ENCODE measurements at regions not wholly inside any gene's neighbourhood (a gene's known extent, or its start where the extent isn't known, plus 50 kb on each side); places are given as distances from the start of the nearest gene placed in this dataset.
"Not testable (repeated sequence)": the region's sequence is repeated elsewhere in the genome, so short reads cannot be mapped to it uniquely, and the experiment has no call there.

GRCh38 chr3:184479426-184480126 is 82.0 kb upstream of the EPHB3 start:
- no peak for DNase-seq

- DNase-seq, result no peak
Measured at GRCh38 chr3:184480831-184481230, 80.8 kb upstream of the EPHB3 start.

DNA sequence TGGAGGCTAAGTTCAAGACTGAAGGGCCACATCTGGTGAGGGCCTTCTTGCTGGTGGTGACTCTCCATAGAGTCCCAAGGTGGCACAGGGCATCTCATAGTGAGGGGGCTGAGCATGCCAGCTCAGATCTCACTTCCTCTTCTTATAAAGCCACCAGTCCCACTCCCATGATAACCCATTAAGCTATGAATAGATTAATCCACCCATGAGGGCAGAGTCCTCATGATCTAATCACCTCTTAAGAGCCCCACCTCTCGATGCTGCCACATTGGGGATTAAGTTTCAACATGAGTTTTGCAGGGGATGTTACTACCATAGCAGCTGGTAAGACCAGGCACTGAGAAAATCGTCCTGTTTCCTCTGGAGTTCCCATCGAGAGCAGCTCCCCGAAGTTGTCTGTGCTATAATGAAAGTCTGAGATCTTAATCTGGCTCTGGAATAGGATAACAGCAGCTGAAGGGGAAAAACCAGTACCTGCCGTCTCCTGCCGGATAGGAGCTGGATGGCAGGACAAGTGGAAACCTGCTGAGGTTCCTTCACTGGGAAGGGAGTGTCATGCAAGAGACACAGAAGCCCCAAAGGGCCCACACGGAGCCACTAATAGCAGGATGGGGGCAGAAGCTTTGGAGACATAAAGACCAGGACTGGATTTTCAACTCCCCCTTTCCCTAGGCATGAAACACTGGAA is 79.5 kb upstream of the EPHB3 start:
- DNase-seq, result no peak

DNA sequence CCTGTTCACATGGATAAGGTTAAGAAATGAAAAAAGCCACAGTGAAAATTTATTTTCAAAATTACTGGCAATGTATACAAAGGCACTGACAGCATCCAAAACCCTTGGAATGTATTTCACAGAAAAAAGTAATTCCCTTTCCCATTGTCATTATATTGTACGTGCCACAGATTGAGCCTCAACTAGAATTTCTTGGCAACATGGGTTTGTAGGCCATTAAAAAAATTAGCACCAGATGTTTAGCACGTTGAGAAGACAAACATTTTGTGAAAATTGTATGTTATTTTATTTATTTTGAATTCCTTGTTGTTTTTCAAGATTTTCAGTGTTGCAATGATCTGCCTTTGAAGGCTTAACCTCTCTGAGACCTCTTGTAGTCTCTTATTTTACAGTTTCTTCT is 76.3 kb upstream of the EPHB3 start:
- no peak for DNase-seq

GRCh38 chr3:184485906-184486305 is 75.7 kb upstream of the EPHB3 start:
- no peak for DNase-seq

DNA sequence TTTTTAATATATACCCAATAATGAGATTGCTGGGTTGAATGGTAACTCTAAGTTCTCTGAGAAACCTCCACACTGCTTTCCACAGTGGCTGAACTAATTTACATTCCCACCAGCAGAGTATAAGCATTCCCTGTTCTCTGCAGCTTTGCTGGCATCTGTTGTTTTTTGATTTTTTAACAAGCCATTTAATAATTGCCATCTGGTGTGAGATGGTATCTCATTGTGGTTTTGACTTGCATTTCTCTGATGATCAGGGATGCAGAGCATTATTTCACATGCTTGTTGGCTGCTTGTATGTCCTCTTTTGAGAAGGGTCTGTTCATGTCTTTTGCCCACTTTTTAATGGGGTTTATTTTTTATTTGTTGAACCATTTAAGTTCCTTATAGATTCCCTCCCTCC is 75.0 kb upstream of the EPHB3 start:
- DNase-seq, result no peak

DNA sequence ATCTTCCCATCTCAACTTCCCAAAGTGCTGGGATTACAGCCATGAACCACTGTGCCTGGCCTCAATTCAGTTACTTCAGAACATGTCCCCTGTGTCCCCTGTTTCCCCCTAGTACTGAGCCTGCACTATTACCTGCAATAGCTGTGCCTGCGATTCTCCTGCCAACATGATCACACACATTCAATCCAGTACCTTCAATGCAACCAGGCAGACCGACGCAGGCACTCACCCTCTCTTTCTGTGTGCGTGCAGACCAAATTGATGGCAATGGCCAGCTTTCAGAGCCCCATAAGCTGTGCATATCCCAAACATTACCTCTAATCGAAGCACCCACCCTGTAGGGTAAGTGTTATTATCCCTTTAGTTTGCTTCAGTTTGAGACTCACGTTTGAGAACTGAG is 73.0 kb upstream of the EPHB3 start:
- no peak for DNase-seq

DNA sequence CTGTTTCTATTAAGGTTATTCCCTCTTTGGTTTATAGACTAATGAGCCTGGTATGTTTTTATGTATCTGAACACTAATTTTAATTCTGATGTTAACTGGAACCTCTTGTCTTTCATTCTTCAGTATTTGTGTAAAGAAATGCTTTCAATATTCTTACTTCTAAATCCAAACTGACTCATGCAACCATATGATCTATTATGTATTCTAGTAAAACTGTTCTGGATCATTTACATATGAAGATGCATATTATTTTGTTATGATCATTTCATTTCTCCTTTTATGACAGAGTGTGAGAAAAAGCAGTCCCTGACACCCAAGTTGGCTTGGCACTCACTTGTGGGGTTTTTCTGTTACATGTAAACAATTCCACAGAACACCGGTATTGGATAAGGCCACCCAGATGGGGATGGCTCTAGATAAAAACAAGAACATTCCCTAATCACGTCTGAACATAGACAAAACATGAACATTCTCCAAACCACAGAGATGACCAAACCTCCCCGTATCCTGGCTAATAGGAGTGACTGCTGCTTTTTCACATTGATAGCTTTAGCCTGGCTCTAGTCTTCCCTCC is 72.2 kb upstream of the EPHB3 start:
- DNase-seq, result no peak

DNA sequence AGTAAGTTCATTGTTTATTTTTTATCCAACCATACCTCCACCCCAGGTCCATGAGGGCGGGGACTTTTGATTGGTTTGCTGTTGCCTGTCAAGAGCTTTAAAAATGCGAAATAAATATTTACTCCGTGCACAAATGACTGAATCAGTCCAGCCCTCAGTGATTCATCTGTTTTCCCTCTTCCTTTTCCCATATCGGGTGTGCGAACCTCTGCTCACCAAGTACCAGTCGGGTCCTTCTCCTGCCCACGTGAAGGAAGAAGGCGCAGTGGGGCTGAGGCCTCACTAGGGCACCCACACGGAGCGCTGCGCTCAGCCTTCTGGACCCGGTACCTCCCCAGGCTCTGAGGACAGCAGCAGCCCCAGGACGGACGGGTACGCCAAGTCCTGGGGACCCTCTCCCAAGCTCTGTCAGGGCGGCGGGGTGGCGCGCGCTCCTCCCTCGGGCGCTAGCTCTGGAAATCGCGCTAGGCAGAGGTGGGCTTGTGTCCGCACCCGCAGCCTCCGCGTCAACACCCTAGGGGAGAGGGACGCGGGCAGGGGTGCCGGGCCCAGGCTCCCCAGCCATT is 70.5 kb upstream of the EPHB3 start:
- no peak for DNase-seq

DNA sequence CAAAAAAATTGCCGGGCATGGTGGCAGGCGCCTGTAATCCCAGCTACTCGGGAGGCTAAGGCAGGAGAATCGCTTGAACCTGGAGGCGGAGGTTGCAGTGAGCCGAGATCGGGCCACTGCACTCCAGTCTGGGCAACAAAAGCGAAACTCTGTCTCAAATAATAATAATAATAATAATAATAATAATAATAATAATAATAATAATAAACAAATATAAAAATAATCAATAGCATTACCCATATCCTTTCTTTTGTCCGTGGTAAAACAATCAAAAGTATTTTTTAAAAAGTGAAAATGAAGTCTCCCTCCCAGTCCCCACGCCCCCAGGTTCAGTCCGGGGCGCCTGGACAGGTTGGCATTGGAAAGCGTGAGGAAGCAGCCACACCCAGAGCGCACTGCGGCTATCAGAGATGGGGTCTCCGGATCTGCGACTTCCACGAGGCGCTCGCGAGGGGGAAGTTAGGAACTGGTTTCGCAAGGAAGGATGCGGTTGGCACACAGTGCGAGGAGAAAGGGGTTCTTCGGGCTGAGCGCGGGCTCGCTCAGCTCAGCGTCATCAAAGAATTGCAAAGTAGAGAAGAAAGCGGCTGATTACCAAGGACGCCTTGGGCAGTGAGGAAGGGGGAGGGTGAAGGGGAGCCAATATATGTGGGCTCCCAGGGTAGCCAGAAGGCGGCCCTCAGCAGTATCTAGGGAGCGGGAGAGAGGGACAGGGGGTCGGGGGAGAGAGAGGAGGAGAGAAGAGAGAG is 69.5 kb upstream of the EPHB3 start:
- no peak for DNase-seq

GRCh38 chr3:184496933-184497332 is 64.7 kb upstream of the EPHB3 start:
- no peak for DNase-seq

- no peak for DNase-seq
Measured at GRCh38 chr3:184497804-184498203, 63.8 kb upstream of the EPHB3 start.

DNA sequence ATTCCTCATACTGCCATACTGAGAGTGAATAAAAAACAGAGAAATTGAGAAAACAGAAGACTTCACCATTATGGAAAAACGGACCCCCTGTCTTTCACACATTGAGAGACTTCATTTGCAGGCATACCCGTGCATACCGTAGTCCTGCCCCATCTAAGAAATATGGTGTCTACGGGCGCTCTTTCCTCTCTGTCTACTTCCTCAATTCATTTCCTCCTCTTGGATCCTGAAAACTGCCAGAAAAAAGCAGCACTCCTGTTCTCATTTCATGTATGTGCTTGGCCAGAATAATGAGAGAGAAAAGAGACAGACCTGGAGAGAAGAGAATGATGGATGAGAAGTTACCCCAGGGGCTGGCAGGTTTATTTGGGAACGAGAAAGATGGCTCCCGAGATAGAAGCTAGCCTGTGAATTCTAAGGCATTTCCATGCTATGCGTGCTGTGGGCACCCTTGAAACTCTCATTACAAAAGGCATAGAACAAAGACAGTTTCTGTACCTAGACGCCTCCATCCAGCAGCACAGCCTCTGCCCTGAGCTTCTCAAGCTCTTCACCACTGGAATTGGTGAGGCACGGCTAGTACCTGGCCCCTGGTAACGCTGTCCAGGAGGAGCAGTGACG is 62.5 kb upstream of the EPHB3 start:
- DNase-seq, result no peak

DNA sequence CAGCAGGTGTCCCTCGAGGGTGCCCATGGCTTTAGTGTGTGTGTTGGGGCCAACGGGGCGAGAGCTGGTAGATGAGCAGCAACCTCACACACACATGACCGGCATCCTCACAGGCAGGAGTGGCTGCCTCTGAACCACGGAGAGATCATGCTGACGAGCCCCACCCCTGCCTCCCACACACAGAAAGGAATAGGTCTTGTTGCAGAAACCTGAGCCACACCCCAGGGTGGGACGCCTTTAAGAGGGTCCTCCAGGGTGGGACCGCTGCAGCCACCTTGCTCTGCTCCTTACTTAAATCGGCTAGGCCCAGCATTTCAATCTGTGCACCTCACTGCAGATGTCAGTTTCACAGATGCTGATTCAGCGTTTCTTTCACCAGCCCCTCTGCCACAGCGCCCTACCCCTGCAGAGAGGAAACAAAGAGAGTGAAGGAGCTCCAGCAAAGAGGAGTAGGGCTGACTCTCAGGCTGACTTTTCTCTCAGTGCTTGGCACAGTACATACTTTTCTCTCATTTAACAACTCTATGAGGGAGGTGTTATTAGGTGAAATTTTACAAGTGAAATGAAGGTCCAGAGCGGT is 61.2 kb upstream of the EPHB3 start:
- DNase-seq, result no peak

DNA sequence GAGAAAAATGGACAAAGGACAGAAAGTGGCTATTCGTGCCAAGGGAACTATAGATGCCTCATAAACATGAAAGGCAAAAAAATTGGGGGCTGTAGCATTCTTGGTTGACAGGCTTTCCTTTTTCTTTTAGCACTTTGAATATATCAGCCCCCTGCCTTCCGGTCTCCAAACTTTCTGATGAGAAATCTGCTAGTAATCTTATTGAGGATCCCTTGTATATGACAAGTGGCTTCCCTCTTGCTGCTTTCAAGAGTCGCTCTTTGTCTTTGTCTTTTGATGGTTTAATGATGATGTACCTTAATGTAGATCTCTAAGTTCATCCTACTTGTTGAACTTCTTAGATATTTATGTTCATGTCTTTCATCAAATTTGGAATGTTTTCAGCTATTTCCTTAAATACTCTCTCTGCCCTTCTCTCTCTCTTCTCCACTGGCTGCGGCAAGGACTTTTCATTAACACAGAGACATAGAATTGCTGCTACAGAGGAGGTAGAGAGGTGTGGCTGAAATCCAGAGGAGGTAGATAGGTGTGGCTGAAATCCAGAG is 59.4 kb upstream of the EPHB3 start:
- DNase-seq, result no peak

GRCh38 chr3:184502841-184503240 is 58.7 kb upstream of the EPHB3 start:
- DNase-seq, result not testable (repeated sequence)

GRCh38 chr3:184503647-184504046 is 57.9 kb upstream of the EPHB3 start:
- DNase-seq, result no peak

GRCh38 chr3:184505076-184505878 is 56.3 kb upstream of the EPHB3 start:
- DNase-seq, result no peak

DNA sequence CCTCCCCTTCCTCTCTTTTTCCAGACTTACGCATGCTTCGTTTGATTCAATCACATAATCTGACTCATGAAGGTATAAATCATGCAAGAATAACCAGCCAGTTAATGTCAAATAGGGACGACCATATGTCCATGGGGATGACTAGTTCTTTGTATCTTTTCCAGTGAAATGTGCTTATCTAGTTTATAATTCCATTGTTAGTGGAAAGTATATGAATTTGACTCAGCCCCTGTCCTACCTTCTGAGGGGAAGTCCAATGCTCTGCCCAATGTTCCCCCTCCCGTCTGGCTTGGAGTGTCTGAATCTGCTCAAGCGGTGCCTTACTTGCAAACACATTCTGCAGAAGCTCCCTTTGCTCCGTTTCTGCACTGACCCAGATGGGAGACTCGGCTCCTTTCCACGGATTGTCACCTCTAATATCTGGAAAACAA is 55.0 kb upstream of the EPHB3 start:
- DNase-seq, result no peak

DNA sequence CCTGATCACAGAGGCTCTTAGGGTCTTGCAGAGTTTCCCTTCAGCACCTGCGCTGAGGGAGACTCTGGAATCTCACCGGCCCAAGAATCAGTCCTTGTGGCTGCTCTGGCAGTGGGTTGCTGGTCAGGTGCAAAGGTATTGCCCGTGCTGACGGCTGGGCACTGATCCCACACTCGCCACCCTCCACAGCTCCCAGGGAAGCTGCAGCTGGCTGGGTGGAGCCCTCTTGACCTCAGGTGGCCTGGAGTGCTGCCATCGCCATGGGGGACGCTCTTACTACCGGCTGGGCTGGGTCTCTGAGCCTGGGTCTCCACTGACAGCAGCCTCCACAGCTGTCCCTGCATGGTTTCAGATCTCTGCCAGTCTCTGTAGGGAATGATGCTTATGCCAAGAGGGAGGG is 52.6 kb upstream of the EPHB3 start:
- DNase-seq, result no peak

DNA sequence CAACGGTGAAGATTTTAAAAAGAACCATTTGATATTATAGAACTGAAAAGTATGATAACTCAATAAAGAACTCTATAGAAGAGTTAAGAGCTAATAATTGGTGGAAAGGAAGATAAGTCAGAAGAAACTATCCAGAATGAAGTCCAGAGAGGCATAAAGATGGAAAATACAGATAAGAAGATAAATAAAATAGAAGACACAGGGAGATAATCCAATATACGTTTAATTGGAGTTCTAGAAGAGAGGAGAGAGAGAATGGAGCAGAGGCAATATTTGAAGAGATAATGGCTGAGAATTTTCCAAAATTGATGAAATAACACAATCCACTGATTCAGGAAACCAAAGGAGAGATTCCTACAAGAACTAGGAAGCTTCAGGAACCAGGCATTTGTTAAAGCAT is 49.8 kb upstream of the EPHB3 start:
- DNase-seq, result no peak
